HCT116 (cell line): ENCODE measurements at regions not wholly inside any gene's neighbourhood (a gene's known extent, or its start where the extent isn't known, plus 50 kb on each side); places are given as distances from the start of the nearest gene placed in this dataset.

Source experiments
- ATAC-seq: fragments of 200-7000 bp; cut with Tn5 transposase; 2 replicates; pipeline ENCODE4 v1.9.1; 2020; ENCODE audit warnings: mild to moderate bottlenecking, moderate library complexity
- BruUV-seq: library from RNA; stranded (reverse); fragments of 400-500 nt; replicated peaks from 2 replicates; lab custom pipeline; 2021; lab: Mats Ljungman, UMichigan
- CTCF ChIA-PET: fragments of 300-600 bp; sonication (Branson Sonifier 250); formaldehyde crosslinking; loops from one replicate; lab custom pipeline; 2021; ENCODE audit warnings: antibody characterized with exemption; lab: Charles Lee
- POLR2A ChIA-PET: fragments of 300-600, 350-600 bp; sonication (Branson Sonifier 250); formaldehyde crosslinking; loops from one replicate; lab custom pipeline; 2021; ENCODE audit warnings: antibody characterized with exemption; lab: Charles Lee
- RAD21 ChIA-PET, 2 experiments: fragments of 300-600 bp; sonication (Branson Sonifier 250); formaldehyde crosslinking; loops; one replicate each; lab custom pipeline; 2023; ENCODE audit warnings: low total read pairs in 2 of 2; ENCODE audit not compliant: uncharacterized antibody in 2 of 2, unreplicated experiment in 2 of 2, low non-redundant PET in 1 of 2; lab: Charles Lee
- DNase-seq: peaks from one replicate; pipeline ENCODE4 v3.0.0-alpha.2; 2010; ENCODE audit warnings: low read depth, low spot score
- H2AFZ ChIP-seq: fragments of 200-600 bp; shearing (Covaris generic), sonication (generic); 2 replicates; pipeline ENCODE4 v1.6.1; 2017; ENCODE audit warnings: low read depth, mixed run types, mixed read lengths, antibody characterized with exemption, low read length; ENCODE audit not compliant: poor library complexity, severe bottlenecking
- H3K27ac ChIP-seq: 2 replicates; pipeline ENCODE4 v1.5.1; 2012; ENCODE audit warnings: low read depth, low read length
- H3K27me3 ChIP-seq: fragments of 200-600 bp; sonication (generic); 2 replicates; pipeline ENCODE4 v1.6.1; 2016; ENCODE audit warnings: mixed run types, low read length, mixed read lengths; ENCODE audit not compliant: insufficient read depth
- H3K36me3 ChIP-seq, 2 experiments: fragments of 200-500 bp in 1 of 2; fragments of 200-600 bp in 1 of 2; sonication (Bioruptor generic) in 1 of 2; sonication (generic) in 1 of 2; 2 replicates each; pipeline versions ENCODE4 v1.5.1 to v1.6.1; 2014 to 2016; ENCODE audit warnings: low read length in 2 of 2, inconsistent platforms in 1 of 2, mixed read lengths in 1 of 2, mixed run types in 1 of 2; ENCODE audit not compliant: insufficient read depth in 2 of 2, control insufficient read depth in 1 of 2
- H3K4me1 ChIP-seq, 2 experiments: fragments of 200-600 bp in 1 of 2; sonication (generic) in 1 of 2; 2 replicates each; pipeline versions ENCODE4 v1.5.1 to v1.6.1; 2012 to 2017; ENCODE audit warnings: low read length in 2 of 2, inconsistent platforms in 1 of 2, mild to moderate bottlenecking in 1 of 2, mixed read lengths in 1 of 2, mixed run types in 1 of 2, moderate library complexity in 1 of 2; ENCODE audit not compliant: insufficient read depth in 2 of 2, control insufficient read depth in 1 of 2
- H3K4me2 ChIP-seq: fragments of 200-600 bp; sonication (generic); 2 replicates; pipeline ENCODE4 v1.6.1; 2017; ENCODE audit warnings: mixed run types, low read length, mixed read lengths
- H3K4me3 ChIP-seq, 2 experiments: fragments of 200-600 bp in 1 of 2; sonication (generic) in 1 of 2; replicated peaks in 1 of 2; 2 replicates each; pipeline ENCODE4 v1.5.1; 2011 to 2016; ENCODE audit warnings: low read length in 2 of 2, control low read depth in 1 of 2, low read depth in 1 of 2, mild to moderate bottlenecking in 1 of 2, mixed read lengths in 1 of 2, mixed run types in 1 of 2
- H3K79me2 ChIP-seq: fragments of 200-600 bp; sonication (generic); 2 replicates; pipeline ENCODE4 v1.6.1; 2017; ENCODE audit warnings: mild to moderate bottlenecking, mixed run types, low read length, moderate library complexity, mixed read lengths; ENCODE audit not compliant: insufficient read depth
- H3K9ac ChIP-seq: fragments of 200-600 bp; sonication (generic); 2 replicates; pipeline ENCODE4 v1.6.1; 2016; ENCODE audit warnings: low read length, mixed read lengths
- H3K9me2 ChIP-seq: fragments of 200-600 bp; sonication (generic), shearing (Covaris generic); 2 replicates; pipeline ENCODE4 v1.6.1; 2017; ENCODE audit warnings: mixed run types, mild to moderate bottlenecking, moderate library complexity; ENCODE audit not compliant: insufficient read depth
- H3K9me3 ChIP-seq, 2 experiments: fragments of 200-500 bp in 1 of 2; fragments of 200-600 bp in 1 of 2; sonication (Bioruptor generic) in 1 of 2; sonication (generic) in 1 of 2; 2 replicates each; pipeline ENCODE4 v1.6.1; 2014 to 2017; ENCODE audit warnings: low read length in 2 of 2, mixed read lengths in 2 of 2, inconsistent platforms in 1 of 2, low read depth in 1 of 2, mild to moderate bottlenecking in 1 of 2, mixed run types in 1 of 2, moderate library complexity in 1 of 2; ENCODE audit not compliant: control insufficient read depth in 1 of 2, insufficient read depth in 1 of 2
- H4K20me1 ChIP-seq: fragments of 200-600 bp; sonication (generic), shearing (Covaris generic); 2 replicates; pipeline ENCODE4 v1.6.1; 2017; ENCODE audit warnings: mixed run types, mild to moderate bottlenecking, moderate library complexity; ENCODE audit not compliant: insufficient read depth
- CEBPB ChIP-seq: IDR thresholded peaks from 2 replicates; pipeline ENCODE4 v1.6.1; 2012; ENCODE audit warnings: low read depth
- EGR1 ChIP-seq: IDR thresholded peaks from 2 replicates; pipeline ENCODE4 v1.6.1; 2012; ENCODE audit warnings: low read depth
- ELF1 ChIP-seq: IDR thresholded peaks from 2 replicates; pipeline ENCODE4 v1.6.1; 2012; ENCODE audit warnings: low read depth, borderline replicate concordance
- EZH2 ChIP-seq: fragments of 200-600 bp; sonication (generic); IDR thresholded peaks from 2 replicates; pipeline ENCODE4 v1.6.1; 2017; ENCODE audit warnings: antibody characterized with exemption, mixed run types
- EZH2phosphoT487 ChIP-seq: fragments of 200-600 bp; IDR thresholded peaks from 2 replicates; pipeline ENCODE4 v1.6.1; 2018; ENCODE audit warnings: antibody characterized with exemption, borderline replicate concordance
- FOSL1 ChIP-seq: IDR thresholded peaks from 2 replicates; pipeline ENCODE4 v1.6.1; 2012; ENCODE audit warnings: low read depth
- POLR2AphosphoS5 ChIP-seq: IDR thresholded peaks from 2 replicates; pipeline ENCODE4 v1.6.1; 2011; ENCODE audit warnings: mild to moderate bottlenecking, low read depth, low read length, moderate library complexity
- SIN3A ChIP-seq: IDR thresholded peaks from 2 replicates; pipeline ENCODE4 v1.6.1; 2012; ENCODE audit warnings: low read depth
- SRF ChIP-seq: IDR thresholded peaks from 2 replicates; pipeline ENCODE4 v1.6.1; 2012; ENCODE audit warnings: low read depth
- TCF7L2 ChIP-seq: IDR thresholded peaks from 2 replicates; pipeline ENCODE4 v1.7.0; 2011; ENCODE audit warnings: borderline replicate concordance, inconsistent platforms; ENCODE audit not compliant: insufficient read depth, insufficient read length; ENCODE audit errors: extremely low read depth
- ZNF274 ChIP-seq: fragments of 200-500 bp; sonication (Bioruptor generic); IDR thresholded peaks from 2 replicates; pipeline ENCODE4 v1.6.1; 2014; ENCODE audit warnings: mild to moderate bottlenecking, low read depth, low read length, inconsistent platforms
- intact Hi-C: fragments of 100-400 bp; cut with micrococcal nuclease; formaldehyde crosslinking; loops from 2 replicates; pipeline ENCODE4 v1.10.0; 2022
- TF ChIP-seq, protein P1 (sequence below): IDR thresholded peaks from 2 replicates; pipeline ENCODE4 v1.6.1; 2012
- TF ChIP-seq, protein P2 (sequence below), 3 experiments: fragments of 200-600 bp in 1 of 3; sonication (generic) in 1 of 3; IDR thresholded peaks in 2 of 3; conservative IDR thresholded peaks in 1 of 3; 2 replicates each; pipeline ENCODE4 v1.5.1; 2012 to 2017; ENCODE audit warnings: low read depth in 2 of 3, low read length in 2 of 3, antibody characterized with exemption in 1 of 3, borderline replicate concordance in 1 of 3, control low read depth in 1 of 3, mild to moderate bottlenecking in 1 of 3, mixed read lengths in 1 of 3, mixed run types in 1 of 3, moderate library complexity in 1 of 3; ENCODE audit not compliant: insufficient read depth in 1 of 3
- TF ChIP-seq, protein P3 (sequence below): IDR thresholded peaks from 2 replicates; pipeline ENCODE4 v1.6.1; 2011; ENCODE audit warnings: mild to moderate bottlenecking, low read length, moderate library complexity; ENCODE audit not compliant: insufficient replicate concordance; ENCODE audit errors: extremely low read depth

DNA sequence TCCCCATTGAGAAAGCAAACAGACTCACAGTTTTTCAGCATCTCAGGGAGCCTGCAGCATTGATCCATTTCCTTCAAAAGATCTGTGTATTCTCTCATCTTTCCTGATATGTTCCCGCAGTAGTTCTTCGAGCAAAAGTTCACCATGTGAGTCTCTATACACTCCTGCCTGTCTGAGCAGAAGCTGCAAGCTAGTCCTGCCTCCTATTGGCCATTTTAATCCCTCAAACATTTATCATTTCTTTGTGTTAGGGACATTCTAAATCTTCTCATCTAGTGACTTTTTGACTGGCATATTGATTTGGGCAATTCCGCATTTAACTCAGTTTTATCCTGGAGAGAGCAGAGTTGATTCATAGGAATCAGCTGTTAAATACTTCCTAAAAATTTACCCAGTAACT, 660.4 kb upstream of the KLF12 start:
- ChIA-PET CTCF (no interaction called here), RAD21 (no interaction called here), POLR2A (no interaction called here)
- no peaks in the 10 kb centered on the region for H4K20me1 ChIP-seq
- no peak overlapping the region for H3K4me3 ChIP-seq
- H3K79me2 ChIP-seq: no peaks in the 10 kb centered on the region
- no peak overlapping the region for H3K9ac ChIP-seq
- H3K36me3 ChIP-seq: no peaks in the 10 kb centered on the region
- H3K4me2 ChIP-seq: no peak overlapping the region
- H3K9me3 ChIP-seq: no peaks in the 10 kb centered on the region
- no peak for TF ChIP-seq CEBPB
- no peak for TF ChIP-seq POLR2AphosphoS5
- TF ChIP-seq, protein P1, sequence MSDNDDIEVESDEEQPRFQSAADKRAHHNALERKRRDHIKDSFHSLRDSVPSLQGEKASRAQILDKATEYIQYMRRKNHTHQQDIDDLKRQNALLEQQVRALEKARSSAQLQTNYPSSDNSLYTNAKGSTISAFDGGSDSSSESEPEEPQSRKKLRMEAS: no peak
- no peak for TF ChIP-seq ELF1
- no peak for TF ChIP-seq FOSL1
- no peak for TF ChIP-seq EZH2
- TF ChIP-seq EZH2phosphoT487: no peak
- no peak for TF ChIP-seq EGR1
- TF ChIP-seq ZNF274: no peak
- no peaks in the 10 kb centered on the region for H3K27me3 ChIP-seq
- no peak for DNase-seq
- H3K4me1 ChIP-seq: no peaks in the 10 kb centered on the region
- no peak overlapping the region for H3K27ac ChIP-seq
- intact Hi-C loops: no loop called here
- ATAC-seq: no peak
- BruUV-seq: no TSS peak
- no peak overlapping the region for H2AFZ ChIP-seq
- no peaks in the 10 kb centered on the region for H3K9me2 ChIP-seq

DNA sequence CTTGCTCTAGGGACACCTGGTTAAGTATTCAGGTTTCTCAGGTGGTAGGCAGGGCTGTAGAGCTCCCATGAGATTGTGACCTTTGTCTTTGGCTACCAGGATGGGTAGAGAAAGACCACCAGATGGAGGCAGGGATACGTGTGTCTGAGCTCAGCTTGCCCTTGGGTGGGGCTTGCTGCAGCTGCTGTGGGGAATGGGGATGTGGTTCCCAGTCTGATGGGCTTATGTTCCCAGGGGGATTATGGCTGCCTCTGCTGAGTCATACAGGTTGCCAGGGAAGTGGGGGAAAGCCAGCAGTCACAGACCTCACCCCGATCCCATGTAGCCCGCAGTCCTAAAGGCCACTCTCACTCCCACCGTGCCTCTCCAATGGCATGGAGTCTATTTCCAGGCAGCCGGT, 659.9 kb upstream of the KLF12 start:
- intact Hi-C loops: no loop called here
- Histone ChIP-seq H3K9me3 (no peaks in the 10 kb centered on the region), H3K36me3 (no peaks in the 10 kb centered on the region), H3K4me2 (no peak overlapping the region), H4K20me1 (no peaks in the 10 kb centered on the region), H3K9me2 (no peaks in the 10 kb centered on the region), H3K4me1 (no peaks in the 10 kb centered on the region), H2AFZ (no peak overlapping the region), H3K27ac (no peak overlapping the region), H3K9ac (no peak overlapping the region), H3K79me2 (no peaks in the 10 kb centered on the region), H3K27me3 (no peaks in the 10 kb centered on the region), H3K4me3 (no peak overlapping the region)
- TF ChIP-seq EGR1 (no peak), ELF1 (no peak), CEBPB (no peak), SRF (no peak), TCF7L2 (no peak), SIN3A (no peak)
- TF ChIP-seq, protein P2, sequence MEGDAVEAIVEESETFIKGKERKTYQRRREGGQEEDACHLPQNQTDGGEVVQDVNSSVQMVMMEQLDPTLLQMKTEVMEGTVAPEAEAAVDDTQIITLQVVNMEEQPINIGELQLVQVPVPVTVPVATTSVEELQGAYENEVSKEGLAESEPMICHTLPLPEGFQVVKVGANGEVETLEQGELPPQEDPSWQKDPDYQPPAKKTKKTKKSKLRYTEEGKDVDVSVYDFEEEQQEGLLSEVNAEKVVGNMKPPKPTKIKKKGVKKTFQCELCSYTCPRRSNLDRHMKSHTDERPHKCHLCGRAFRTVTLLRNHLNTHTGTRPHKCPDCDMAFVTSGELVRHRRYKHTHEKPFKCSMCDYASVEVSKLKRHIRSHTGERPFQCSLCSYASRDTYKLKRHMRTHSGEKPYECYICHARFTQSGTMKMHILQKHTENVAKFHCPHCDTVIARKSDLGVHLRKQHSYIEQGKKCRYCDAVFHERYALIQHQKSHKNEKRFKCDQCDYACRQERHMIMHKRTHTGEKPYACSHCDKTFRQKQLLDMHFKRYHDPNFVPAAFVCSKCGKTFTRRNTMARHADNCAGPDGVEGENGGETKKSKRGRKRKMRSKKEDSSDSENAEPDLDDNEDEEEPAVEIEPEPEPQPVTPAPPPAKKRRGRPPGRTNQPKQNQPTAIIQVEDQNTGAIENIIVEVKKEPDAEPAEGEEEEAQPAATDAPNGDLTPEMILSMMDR (IDR thresholded peaks at IDR 0.05 in 2 of 3, conservative IDR thresholded peaks at IDR 0.05 in 1 of 3; ENCODE audit: borderline replicate concordance in 1 of 3, insufficient read depth in 1 of 3, low read depth in 2 of 3, low read length in 2 of 3): no peak
- TF ChIP-seq, protein P3, sequence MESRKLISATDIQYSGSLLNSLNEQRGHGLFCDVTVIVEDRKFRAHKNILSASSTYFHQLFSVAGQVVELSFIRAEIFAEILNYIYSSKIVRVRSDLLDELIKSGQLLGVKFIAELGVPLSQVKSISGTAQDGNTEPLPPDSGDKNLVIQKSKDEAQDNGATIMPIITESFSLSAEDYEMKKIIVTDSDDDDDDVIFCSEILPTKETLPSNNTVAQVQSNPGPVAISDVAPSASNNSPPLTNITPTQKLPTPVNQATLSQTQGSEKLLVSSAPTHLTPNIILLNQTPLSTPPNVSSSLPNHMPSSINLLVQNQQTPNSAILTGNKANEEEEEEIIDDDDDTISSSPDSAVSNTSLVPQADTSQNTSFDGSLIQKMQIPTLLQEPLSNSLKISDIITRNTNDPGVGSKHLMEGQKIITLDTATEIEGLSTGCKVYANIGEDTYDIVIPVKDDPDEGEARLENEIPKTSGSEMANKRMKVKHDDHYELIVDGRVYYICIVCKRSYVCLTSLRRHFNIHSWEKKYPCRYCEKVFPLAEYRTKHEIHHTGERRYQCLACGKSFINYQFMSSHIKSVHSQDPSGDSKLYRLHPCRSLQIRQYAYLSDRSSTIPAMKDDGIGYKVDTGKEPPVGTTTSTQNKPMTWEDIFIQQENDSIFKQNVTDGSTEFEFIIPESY: no peak
- ChIA-PET CTCF (no interaction called here), RAD21 (no interaction called here), POLR2A (no interaction called here)
- ATAC-seq (no peak), DNase-seq (no peak)
- BruUV-seq: no TSS peak
